Fibroblast of upper back skin (primary cell): ENCODE measurements at regions not wholly inside any gene's neighbourhood (a gene's known extent, or its start where the extent isn't known, plus 50 kb on each side); places are given as distances from the start of the nearest gene placed in this dataset.
A peak's percentile ranks its signal among the peaks of the same experiment; 100 is the strongest.
"Not testable (repeated sequence)": the region's sequence is repeated elsewhere in the genome, so short reads cannot be mapped to it uniquely, and the experiment has no call there.

Experiments used
- DNase-seq: peaks from one replicate; pipeline ENCODE4 v3.0.0-alpha.2; 2013

GRCh38 chr10:30196559-30196958 lies 137.2 kb upstream of the JCAD start:
- not testable (repeated sequence) for DNase-seq

DNA sequence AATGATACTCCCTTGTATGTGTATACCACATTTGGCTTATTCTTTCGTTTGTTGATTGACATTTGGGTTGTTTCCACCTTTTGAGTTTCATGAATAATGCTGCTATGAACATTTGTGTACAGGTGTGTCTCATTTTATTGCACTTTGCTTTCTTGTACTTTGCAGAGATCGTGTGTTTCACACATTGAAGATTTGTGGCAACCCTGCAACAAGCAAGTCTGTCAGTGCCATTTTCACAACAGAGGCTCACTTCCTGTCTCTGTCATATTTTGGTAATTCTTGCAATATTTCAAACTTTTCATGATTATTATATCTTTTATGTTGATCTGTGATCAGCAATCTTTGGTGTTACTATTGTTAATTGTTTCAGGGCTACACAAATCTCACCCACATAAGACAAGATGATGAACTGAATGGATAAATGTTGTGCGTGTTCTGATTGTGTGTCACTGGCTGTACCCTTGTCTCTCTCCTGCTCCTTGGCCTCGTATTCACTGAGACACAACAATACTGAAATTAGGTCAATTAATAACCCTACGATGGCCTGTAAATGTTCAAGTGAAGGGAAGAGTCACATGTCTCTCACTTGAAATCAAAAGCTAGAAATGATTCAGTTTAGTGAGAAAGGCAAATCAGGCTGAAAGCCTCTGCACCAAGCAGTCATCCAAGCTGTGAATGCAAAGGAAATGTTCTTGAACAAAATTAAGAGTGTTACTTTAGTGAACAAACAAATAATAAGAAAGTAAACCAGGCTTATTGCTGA lies 133.6 kb upstream of the JCAD start:
- DNase-seq: no peak

GRCh38 chr10:30190577-30191552 lies 131.5 kb upstream of the JCAD start:
- DNase-seq: no peak

DNA sequence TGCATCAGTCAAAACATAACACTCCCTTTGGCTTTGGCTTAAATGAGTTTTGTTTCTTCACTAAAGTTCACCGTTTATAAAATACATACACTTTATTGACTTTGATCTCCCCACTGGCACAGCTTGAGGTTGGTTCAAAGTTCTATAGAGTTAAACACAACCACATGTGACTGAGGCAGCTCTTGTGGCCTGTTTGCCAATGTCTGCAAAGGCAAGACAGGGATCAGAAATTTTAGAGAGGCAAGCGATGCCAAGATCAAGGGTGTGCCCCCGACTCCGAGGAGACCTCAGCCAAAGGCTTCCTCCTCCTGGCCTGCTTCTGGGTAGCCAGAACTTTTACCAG lies 129.8 kb upstream of the JCAD start:
- DNase-seq: no peak

DNA sequence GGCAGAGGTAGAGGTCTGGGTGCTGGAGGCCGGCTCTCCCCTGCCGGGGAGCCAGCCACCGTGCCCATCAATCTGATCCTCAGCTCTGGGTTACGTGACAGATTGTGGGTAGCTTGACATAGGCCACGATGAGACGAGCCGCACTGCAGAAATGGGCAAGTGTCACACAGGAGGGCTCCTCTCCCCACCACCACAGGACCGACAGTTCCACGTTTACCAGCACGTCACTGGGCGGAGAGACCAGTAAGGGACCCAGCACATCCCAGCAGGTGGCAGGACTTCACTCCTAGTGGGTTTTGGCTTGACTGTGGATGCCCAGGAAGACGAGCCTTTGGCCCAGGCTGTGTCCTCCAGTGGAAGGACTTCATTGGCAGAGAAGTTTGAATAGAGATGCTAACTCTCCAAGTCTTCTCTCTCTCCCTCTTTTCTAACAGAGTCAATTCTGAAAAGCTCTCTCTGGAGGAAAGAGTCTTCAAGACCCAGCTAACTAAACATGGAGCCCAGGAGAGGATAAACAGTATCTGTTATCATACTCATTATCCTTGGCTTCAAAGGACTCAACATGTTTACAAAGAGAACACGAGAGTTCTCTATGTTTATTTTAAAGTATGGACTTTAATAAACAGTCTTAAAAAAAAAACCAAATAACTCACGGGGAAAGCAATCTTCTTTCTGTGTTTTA lies 129.3 kb upstream of the JCAD start:
- DNase-seq: no peak

DNA sequence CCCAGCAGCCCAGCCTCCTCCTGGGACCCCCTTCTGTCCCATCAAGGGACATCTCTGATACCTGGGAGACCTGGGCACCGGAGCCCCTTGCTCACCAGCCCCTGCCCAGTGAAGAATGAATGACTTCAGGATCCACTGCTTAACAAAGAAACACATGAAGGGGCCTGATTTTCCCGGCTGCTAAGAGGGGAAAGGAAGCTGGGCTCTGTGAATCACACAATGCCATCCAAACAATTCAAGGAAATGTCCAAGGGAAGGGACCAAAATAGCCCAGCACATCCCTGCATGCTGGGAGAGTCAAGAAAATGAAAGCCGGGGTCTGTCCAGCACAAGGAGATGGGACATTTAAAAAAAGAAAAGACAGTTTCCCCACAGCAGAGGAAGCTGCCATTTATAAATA lies 128.7 kb upstream of the JCAD start:
- DNase-seq: peak; percentile 51

DNA sequence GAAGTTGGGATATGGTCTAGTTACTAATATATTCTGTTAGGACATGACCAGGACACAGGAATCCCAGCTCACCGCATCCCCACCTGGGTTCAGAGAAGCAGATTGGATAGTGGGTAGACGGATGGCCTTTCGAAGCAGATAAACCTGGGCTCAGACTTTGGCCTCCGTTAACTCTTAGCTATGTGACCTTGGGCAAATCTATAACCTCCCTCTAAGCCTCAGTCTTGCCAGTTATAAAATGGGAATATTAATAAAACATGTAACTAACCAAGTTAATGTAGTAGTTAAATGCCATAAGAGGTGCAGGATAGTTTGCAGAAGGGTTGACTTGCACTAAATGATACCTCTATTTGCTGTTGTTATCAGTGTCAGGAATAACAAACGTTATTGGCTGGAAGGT lies 127.6 kb upstream of the JCAD start:
- no peak for DNase-seq

DNA sequence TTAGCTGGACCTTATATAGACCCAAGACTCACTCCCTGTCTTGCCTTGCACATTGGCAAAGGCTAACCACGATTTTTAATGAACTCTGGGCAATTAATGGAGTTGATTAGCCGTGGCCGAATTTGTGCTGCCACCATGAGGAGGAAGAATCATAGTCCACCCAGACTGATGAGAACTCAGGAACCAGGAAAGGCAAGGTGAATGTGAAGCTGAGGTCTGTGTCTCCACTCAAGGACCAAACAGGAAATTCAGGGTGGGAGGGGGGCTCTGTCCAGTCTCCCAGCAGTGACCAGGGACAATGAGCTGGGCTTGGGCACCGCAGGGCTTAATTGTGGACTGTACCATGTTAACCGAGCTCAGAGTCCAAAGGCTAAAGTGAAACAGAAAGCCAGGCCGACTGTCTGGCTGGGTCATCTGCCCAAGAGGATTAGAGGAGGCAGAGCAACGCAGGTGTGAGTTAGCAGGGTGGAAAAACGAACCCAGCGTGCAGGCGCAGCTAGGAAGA lies 127.0 kb upstream of the JCAD start:
- DNase-seq: no peak

DNA sequence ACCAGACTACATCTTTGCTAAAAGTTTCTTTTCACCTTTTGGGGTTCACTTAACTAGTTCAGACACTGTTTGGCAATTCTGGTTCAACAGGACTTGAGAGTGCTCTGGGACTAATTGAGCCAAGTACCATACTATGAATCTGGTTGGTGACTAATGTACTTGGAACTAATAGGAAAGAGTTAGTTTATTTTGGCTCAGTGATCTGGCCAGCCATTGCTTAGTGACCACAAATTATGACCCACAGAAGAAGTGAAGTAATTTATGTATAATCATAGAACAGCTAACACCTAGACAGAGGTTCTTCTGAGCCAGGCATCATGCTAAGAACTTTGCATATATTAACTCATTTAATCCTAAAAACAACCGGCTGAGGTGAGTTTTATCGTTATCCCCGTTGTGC lies 126.5 kb upstream of the JCAD start:
- DNase-seq: peak; percentile 93

DNA sequence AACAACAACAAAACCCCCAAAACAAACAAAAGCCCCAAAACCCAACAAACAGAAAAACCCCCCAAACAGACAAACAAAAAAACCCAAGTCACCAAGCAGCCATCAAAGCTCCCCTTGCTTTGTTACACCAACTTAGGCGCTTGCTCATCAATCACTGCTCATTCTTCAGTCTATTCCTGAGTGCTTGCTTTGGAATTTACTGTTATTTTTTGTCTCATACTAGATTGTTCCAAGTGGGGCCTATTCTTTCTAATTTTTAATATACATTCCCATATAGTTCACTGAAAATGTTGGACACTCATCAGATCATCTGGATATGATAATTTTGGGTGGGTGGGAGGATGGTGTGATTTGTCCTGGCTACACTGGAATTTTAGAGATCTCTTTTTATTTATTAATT lies 126.0 kb upstream of the JCAD start:
- DNase-seq: peak; percentile 64

GRCh38 chr10:30184397-30185033 lies 125.1 kb upstream of the JCAD start:
- DNase-seq: no peak

DNA sequence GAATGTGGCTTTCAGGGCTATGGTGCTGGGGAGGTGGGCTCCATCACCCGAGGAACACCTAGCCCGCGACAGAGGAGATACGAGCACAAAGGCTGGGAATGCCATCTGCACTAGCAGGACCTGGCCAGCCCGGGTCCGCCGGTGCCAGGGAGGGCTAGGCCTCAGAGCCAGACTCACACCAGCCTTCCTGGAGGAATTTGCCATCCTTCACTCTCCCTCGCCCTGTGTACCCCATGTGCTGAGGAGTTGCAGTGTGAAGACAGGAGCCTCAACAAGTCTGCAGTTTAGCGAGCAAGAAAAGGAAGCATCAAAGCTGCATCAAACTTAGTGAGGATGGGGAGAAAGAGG lies 123.6 kb upstream of the JCAD start:
- no peak for DNase-seq

- peak; percentile 99 for DNase-seq
Measured at GRCh38 chr10:30182191-30183054, 123.0 kb upstream of the JCAD start.

- peak; percentile 94 for DNase-seq
Measured at GRCh38 chr10:30178356-30178964, 119.1 kb upstream of the JCAD start.

DNA sequence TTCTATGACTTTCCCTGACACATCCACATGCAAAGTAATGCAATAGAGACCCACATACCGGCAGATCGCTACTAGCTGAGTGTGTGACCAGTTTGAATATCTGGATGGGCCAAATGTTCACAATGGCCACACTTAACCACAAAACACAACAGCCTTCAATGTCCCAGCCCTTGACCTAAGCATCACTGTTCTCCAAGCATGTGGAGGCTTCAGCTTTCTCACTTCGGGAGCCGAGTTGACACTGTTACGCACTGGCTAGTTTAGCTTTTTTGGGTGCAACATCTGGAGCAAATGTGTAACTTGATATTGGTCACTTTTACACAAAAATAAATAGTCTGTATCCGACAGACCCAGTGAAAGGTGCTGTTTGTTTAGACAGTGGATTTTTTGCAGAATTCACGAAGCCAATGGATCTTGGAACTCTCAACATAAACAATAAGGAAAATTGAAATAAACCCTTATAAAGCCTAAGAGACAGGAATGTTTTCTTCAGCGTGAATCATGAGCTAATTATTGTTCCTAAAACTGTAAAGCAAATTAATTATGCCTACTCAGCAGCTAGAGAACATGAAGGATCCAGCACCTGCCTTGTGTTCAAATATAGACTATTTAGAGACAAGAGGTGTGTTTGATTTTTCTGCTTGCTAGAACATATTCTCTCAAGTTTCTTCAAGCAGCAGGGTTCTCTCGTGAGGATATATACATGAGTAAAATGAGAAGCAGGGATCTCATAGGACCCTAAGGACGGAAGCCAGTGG lies 117.6 kb upstream of the JCAD start:
- peak; percentile 23 for DNase-seq

GRCh38 chr10:30176182-30176581 lies 116.8 kb upstream of the JCAD start:
- DNase-seq: peak; percentile 88

DNA sequence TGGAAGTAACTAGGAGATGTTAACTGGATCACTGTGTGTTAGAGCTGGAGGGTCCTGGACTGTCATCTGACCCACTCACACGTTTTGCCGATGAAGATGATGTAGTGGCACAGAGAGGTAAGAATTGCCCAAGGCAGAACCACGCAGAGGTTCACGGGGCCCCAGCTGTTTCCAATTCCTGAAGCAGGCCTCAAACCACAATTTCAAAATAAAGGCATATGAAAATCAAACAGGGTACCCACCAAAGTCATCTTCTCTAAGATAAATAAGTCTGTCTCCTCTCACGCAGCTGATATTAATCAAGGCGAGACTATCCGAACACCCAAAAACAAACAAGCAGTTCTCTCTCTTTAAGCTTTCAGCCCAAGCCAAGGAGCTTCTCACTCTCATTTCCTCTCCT lies 113.3 kb upstream of the JCAD start:
- peak; percentile 77 for DNase-seq

DNA sequence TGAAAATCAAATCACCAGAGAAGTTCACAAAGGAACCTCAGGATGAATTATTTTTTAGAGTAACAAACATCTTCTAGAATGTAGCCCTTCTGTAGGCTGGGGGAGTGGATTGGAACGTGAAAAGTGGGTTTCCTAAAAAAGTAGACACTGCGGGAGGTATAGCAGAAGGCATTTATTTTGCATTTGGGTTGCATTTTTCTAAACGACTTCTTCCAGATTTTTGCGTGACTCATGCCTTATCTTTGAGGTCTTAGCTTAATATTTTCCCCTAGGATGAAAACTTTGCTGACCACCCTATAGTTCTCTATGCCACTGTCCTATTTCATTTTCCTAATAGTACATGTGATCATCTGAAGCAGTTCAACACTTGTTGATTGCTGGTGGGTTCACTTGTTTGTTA lies 112.7 kb upstream of the JCAD start:
- DNase-seq: peak; percentile 70

- no peak for DNase-seq
Measured at GRCh38 chr10:30171601-30172000, 112.2 kb upstream of the JCAD start.

DNA sequence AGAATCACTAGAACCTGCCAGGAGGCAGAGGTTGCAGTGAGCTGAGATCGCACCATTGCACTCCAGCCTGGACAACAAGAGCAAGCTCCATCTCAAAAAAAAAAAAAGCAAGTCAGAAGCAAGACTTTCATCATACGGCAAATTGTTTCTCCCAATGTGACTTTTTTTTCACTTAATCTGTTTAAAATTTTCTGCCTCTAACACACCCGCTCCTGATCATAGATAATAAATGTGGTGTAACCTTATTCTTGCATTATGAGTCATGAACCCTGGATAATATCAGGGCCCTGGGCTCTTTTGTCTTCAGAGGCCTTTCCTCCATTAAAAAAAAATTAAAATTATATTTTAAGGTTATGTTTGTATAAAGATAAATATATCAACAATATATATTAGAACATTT lies 111.4 kb upstream of the JCAD start:
- peak; percentile 83 for DNase-seq

DNA sequence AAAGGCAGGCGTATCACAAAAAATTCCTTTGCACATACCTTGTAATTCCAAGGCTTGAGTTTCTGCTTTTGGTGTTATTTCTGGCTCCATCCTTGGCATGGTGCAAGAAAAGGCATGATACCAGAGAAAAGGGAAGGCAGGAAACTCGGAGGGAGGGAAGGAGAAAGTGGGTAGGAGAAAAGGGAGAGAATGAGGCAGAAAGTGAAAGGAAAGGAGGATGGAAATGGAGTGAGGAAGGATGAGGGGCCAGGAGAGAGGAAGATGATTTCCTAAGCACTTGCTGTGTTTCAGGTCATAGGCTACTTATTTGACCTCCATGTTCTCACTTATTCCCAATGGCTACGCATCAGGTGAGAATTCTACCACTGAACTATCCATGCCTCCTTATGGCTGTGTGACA lies 110.8 kb upstream of the JCAD start:
- peak; percentile 44 for DNase-seq
